MCF 10A (cell line): ENCODE measurements at regions not wholly inside any gene's neighbourhood (a gene's known extent, or its start where the extent isn't known, plus 50 kb on each side); places are given as distances from the start of the nearest gene placed in this dataset.

ENCODE experiments used
- BruUV-seq: library from RNA; stranded (reverse); fragments of 400-500 nt; replicated peaks from 2 replicates; lab custom pipeline; 2021; lab: Mats Ljungman, UMichigan
- CTCF ChIA-PET: fragments of 300-600 bp; sonication (Branson Sonifier 250); formaldehyde crosslinking; extraction: SDS; loops from one replicate; lab custom pipeline; 2021; ENCODE audit warnings: antibody characterized with exemption, inconsistent platforms; lab: Yijun Ruan, JAX
- POLR2A ChIA-PET: fragments of 300-600, 350-650 bp; sonication (Branson Sonifier 250); formaldehyde crosslinking; extraction: SDS; loops from one replicate; lab custom pipeline; 2020; ENCODE audit warnings: antibody characterized with exemption, inconsistent platforms; lab: Yijun Ruan, JAX
- DNase-seq: peaks from one replicate; pipeline ENCODE4 v3.0.0-alpha.2; 2018; ENCODE audit not compliant: unreplicated experiment
- H3K27ac Mint-ChIP-seq: one replicate; pipeline ENCODE4 v1.8.0; 2022; ENCODE audit warnings: mild to moderate bottlenecking, low read depth, mixed read lengths; ENCODE audit not compliant: unreplicated experiment
- H3K27me3 Mint-ChIP-seq: one replicate; pipeline ENCODE4 v1.8.0; 2022; ENCODE audit warnings: mixed read lengths; ENCODE audit not compliant: insufficient read depth, unreplicated experiment
- H3K36me3 Mint-ChIP-seq: one replicate; pipeline ENCODE4 v1.8.0; 2022; ENCODE audit warnings: mild to moderate bottlenecking, moderate library complexity, mixed read lengths; ENCODE audit not compliant: insufficient read depth, unreplicated experiment
- H3K4me1 Mint-ChIP-seq: one replicate; pipeline ENCODE4 v1.8.0; 2022; ENCODE audit warnings: mixed read lengths; ENCODE audit not compliant: insufficient read depth, unreplicated experiment
- H3K4me3 Mint-ChIP-seq: one replicate; pipeline ENCODE4 v1.8.0; 2022; ENCODE audit warnings: mild to moderate bottlenecking, moderate library complexity, mixed read lengths; ENCODE audit not compliant: unreplicated experiment
- H3K9me3 Mint-ChIP-seq: one replicate; pipeline ENCODE4 v1.8.0; 2022; ENCODE audit warnings: mixed read lengths; ENCODE audit not compliant: unreplicated experiment
- intact Hi-C: fragments of 100-400 bp; cut with micrococcal nuclease; formaldehyde crosslinking; loops from 2 replicates; pipeline ENCODE4 v1.14.1; 2022
- TF ChIP-seq, protein P1 (sequence below): fragments of 200-600 bp; IDR thresholded peaks from one replicate; pipeline ENCODE4 v1.8.0; 2022; ENCODE audit warnings: antibody characterized with exemption, mild to moderate bottlenecking; ENCODE audit not compliant: unreplicated experiment

GRCh38 chr2:168311261-168311910 lies 64.0 kb upstream of the STK39 start:
- no peak for DNase-seq
- BruUV-seq, result no TSS peak
- H3K4me3 Mint-ChIP-seq, result no peak overlapping the region
- no peaks in the 10 kb centered on the region for H3K27me3 Mint-ChIP-seq
- CTCF ChIA-PET, result interaction anchor here (0.6 to 1.8 kb wide), 2 partner anchors 25 to 105 kb away, joined by 4 to 7 read pairs; no protein-coding TSS in a partner anchor
- intact Hi-C loops, result no loop called here
- H3K36me3 Mint-ChIP-seq, result no peaks in the 10 kb centered on the region
- no peak overlapping the region for H3K27ac Mint-ChIP-seq
- H3K9me3 Mint-ChIP-seq, result peaks cover 15% of the 10 kb centered on the region
- TF ChIP-seq, protein P1, sequence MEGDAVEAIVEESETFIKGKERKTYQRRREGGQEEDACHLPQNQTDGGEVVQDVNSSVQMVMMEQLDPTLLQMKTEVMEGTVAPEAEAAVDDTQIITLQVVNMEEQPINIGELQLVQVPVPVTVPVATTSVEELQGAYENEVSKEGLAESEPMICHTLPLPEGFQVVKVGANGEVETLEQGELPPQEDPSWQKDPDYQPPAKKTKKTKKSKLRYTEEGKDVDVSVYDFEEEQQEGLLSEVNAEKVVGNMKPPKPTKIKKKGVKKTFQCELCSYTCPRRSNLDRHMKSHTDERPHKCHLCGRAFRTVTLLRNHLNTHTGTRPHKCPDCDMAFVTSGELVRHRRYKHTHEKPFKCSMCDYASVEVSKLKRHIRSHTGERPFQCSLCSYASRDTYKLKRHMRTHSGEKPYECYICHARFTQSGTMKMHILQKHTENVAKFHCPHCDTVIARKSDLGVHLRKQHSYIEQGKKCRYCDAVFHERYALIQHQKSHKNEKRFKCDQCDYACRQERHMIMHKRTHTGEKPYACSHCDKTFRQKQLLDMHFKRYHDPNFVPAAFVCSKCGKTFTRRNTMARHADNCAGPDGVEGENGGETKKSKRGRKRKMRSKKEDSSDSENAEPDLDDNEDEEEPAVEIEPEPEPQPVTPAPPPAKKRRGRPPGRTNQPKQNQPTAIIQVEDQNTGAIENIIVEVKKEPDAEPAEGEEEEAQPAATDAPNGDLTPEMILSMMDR, result no peak
- no peaks in the 10 kb centered on the region for H3K4me1 Mint-ChIP-seq
- POLR2A ChIA-PET, result interaction anchor here (0.6 to 0.7 kb wide), 2 partner anchors 139 to 143 kb away, joined by 3 read pairs; no protein-coding TSS in a partner anchor

GRCh38 chr2:168312036-168312822 lies 64.8 kb upstream of the STK39 start:
- intact Hi-C loops, result no loop called here
- Mint-ChIP-seq H3K27me3 (no peaks in the 10 kb centered on the region), H3K36me3 (no peaks in the 10 kb centered on the region), H3K4me1 (no peaks in the 10 kb centered on the region), H3K27ac (no peak overlapping the region), H3K9me3 (peaks cover 7% of the 10 kb centered on the region), H3K4me3 (no peak overlapping the region)
- TF ChIP-seq, protein P1, result no peak
- ChIA-PET CTCF (interaction anchor here (0.7 to 1.8 kb wide), 3 partner anchors 17 to 30 kb away, joined by 3 to 4 read pairs (median 3); no protein-coding TSS in a partner anchor), POLR2A (interaction anchor here (0.5 to 0.6 kb wide), 2 partner anchors 23 to 605 kb away, joined by 3 to 4 read pairs; no protein-coding TSS in a partner anchor)
- no peak for DNase-seq
- BruUV-seq, result no TSS peak

DNA sequence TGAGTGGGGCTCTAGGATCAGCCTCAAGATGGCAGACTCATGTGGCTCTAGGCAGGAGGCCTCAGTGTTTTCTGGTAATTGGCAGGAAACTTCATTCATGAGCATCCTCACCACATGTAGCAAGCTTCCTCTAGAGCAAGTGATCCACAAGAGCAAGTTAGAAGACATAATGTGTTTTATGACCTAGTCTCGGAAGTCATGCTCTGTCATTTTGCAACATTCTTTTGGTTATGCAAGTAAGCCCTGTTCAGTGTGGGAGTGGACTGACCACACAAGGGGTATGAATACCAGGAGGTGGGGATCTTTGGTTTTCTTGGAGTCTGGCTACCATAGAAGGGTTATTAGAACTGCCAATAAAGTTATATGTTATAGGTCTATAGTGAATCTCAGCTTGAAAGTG lies 66.8 kb upstream of the STK39 start:
- H3K27me3 Mint-ChIP-seq, result no peaks in the 10 kb centered on the region
- no peak overlapping the region for H3K4me3 Mint-ChIP-seq
- no TSS peak for BruUV-seq
- no peaks in the 10 kb centered on the region for H3K9me3 Mint-ChIP-seq
- H3K4me1 Mint-ChIP-seq, result no peaks in the 10 kb centered on the region
- no peak overlapping the region for H3K27ac Mint-ChIP-seq
- no peak for DNase-seq
- ChIA-PET CTCF (interaction anchor here (0.7 to 1.3 kb wide), 3 partner anchors 23 to 33 kb away, joined by 3 to 4 read pairs (median 3); no protein-coding TSS in a partner anchor), POLR2A (no interaction called here)
- H3K36me3 Mint-ChIP-seq, result no peaks in the 10 kb centered on the region
- TF ChIP-seq, protein P1, result no peak
- intact Hi-C loops, result no loop called here
